OCI-LY7 (cell line): ENCODE measurements at regions not wholly inside any gene's neighbourhood (a gene's known extent, or its start where the extent isn't known, plus 50 kb on each side); places are given as distances from the start of the nearest gene placed in this dataset.

Source experiments
- BruUV-seq: library from RNA; stranded (reverse); fragments of 400-500 nt; replicated peaks from 2 replicates; lab custom pipeline; 2021; lab: Mats Ljungman, UMichigan
- CTCF ChIA-PET: fragments of 300-600 bp; sonication (Branson Sonifier 250); formaldehyde crosslinking; loops from one replicate; lab custom pipeline; 2022; ENCODE audit warnings: antibody characterized with exemption; ENCODE audit not compliant: unreplicated experiment; lab: Charles Lee
- POLR2A ChIA-PET: fragments of 300-600 bp; sonication (Branson Sonifier 250); formaldehyde crosslinking; loops from one replicate; lab custom pipeline; 2022; ENCODE audit warnings: antibody characterized with exemption; lab: Charles Lee
- DNase-seq: peaks from one replicate; pipeline ENCODE4 v3.0.0-alpha.2; 2015; ENCODE audit warnings: low spot score
- H2AFZ ChIP-seq: fragments of 200-600 bp; sonication (generic), shearing (Covaris generic); 2 replicates; pipeline ENCODE4 v1.6.1; 2014; ENCODE audit warnings: mild to moderate bottlenecking, antibody characterized with exemption, low read length, moderate library complexity
- H3K27ac ChIP-seq: fragments of 200-600 bp; sonication (generic); 2 replicates; pipeline ENCODE4 v1.5.1; 2014; ENCODE audit warnings: mixed run types, low read depth, mild to moderate bottlenecking, moderate library complexity, low read length, inconsistent platforms; ENCODE audit not compliant: poor library complexity, severe bottlenecking
- H3K36me3 ChIP-seq: fragments of 200-600 bp; sonication (generic); 2 replicates; pipeline ENCODE4 v1.6.1; 2014; ENCODE audit warnings: mild to moderate bottlenecking, antibody characterized with exemption, low read length, moderate library complexity, mixed read lengths; ENCODE audit not compliant: insufficient read depth
- H3K4me1 ChIP-seq: fragments of 200-600 bp; sonication (generic); 2 replicates; pipeline ENCODE4 v1.5.1; 2014; ENCODE audit warnings: mild to moderate bottlenecking, low read length; ENCODE audit not compliant: insufficient read depth, poor library complexity, severe bottlenecking
- H3K4me2 ChIP-seq: fragments of 200-600 bp; sonication (generic); 2 replicates; pipeline ENCODE4 v1.6.1; 2014; ENCODE audit warnings: mild to moderate bottlenecking, low read length
- H3K4me3 ChIP-seq: fragments of 200-600 bp; sonication (generic); 2 replicates; pipeline ENCODE4 v1.5.1; 2014; ENCODE audit warnings: mild to moderate bottlenecking, low read depth, low read length; ENCODE audit not compliant: poor library complexity, severe bottlenecking
- H3K79me2 ChIP-seq: fragments of 200-600 bp; sonication (generic); 2 replicates; pipeline ENCODE4 v1.6.1; 2016; ENCODE audit warnings: low read depth, mild to moderate bottlenecking, low read length, moderate library complexity, mixed read lengths; ENCODE audit not compliant: insufficient read depth
- H3K9me2 ChIP-seq: fragments of 200-600 bp; sonication (generic); 2 replicates; pipeline ENCODE4 v1.6.1; 2016; ENCODE audit warnings: mild to moderate bottlenecking, low read length, mixed read lengths; ENCODE audit not compliant: insufficient read depth
- H3K9me3 ChIP-seq: fragments of 200-600 bp; sonication (generic); 2 replicates; pipeline ENCODE4 v1.6.1; 2014; ENCODE audit warnings: mild to moderate bottlenecking, mixed run types, low read length, mixed read lengths
- H4K20me1 ChIP-seq: fragments of 200-600 bp; sonication (generic); 2 replicates; pipeline ENCODE4 v1.6.1; 2014; ENCODE audit warnings: mild to moderate bottlenecking, antibody characterized with exemption, low read length, moderate library complexity, mixed read lengths; ENCODE audit not compliant: insufficient read depth
- CTCF ChIP-seq: fragments of 200-600 bp; sonication (generic); conservative IDR thresholded peaks from 2 replicates; pipeline ENCODE4 v1.5.1; 2014; ENCODE audit warnings: mild to moderate bottlenecking, antibody characterized with exemption, low read length, moderate library complexity, mixed read lengths
- EZH2phosphoT487 ChIP-seq: fragments of 200-600 bp; sonication (generic); IDR thresholded peaks from 2 replicates; pipeline ENCODE4 v1.6.1; 2018; ENCODE audit warnings: low read depth, borderline replicate concordance, mild to moderate bottlenecking, mixed run types, antibody characterized with exemption, low read length, moderate library complexity, mixed read lengths
- intact Hi-C: fragments of 100-400 bp; cut with micrococcal nuclease; formaldehyde crosslinking; loops from one replicate; pipeline ENCODE4 v1.10.0; 2022; ENCODE audit not compliant: unreplicated experiment

DNA sequence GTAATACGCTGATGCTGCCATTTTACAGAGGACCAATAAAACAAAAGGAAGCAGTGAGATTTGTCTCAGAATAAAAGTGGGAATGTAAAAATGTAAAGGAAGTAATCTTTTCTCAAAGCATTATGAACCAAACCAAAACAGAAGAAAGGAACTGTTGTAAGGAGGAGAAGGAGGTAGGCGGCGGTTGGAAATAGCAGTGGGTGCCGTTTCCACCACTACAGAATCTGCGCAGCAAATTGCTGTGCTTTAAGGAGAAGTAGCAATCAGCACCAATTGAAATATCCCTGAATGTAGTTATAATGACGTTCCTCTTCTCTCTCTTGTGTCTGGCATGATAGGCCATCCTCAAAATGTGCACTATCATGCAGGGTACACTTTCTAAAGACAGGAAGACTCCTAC, 455.1 kb upstream of the TLE4 start:
- Histone ChIP-seq H4K20me1 (no peaks in the 10 kb centered on the region), H3K36me3 (no peaks in the 10 kb centered on the region), H3K9me3 (no peaks in the 10 kb centered on the region), H3K9me2 (no peaks in the 10 kb centered on the region), H3K27ac (no peak overlapping the region), H3K4me1 (no peaks in the 10 kb centered on the region), H2AFZ (no peak overlapping the region), H3K4me2 (no peak overlapping the region), H3K4me3 (no peak overlapping the region), H3K79me2 (no peaks in the 10 kb centered on the region)
- no peak for DNase-seq
- intact Hi-C loops = no loop called here
- no TSS peak for BruUV-seq
- no peak for TF ChIP-seq EZH2phosphoT487
- TF ChIP-seq CTCF = no peak
- ChIA-PET POLR2A (interaction anchor here (0.7 kb wide), 1 partner anchor 148 kb away, joined by 5 read pairs; no protein-coding TSS in a partner anchor), CTCF (no interaction called here)

DNA sequence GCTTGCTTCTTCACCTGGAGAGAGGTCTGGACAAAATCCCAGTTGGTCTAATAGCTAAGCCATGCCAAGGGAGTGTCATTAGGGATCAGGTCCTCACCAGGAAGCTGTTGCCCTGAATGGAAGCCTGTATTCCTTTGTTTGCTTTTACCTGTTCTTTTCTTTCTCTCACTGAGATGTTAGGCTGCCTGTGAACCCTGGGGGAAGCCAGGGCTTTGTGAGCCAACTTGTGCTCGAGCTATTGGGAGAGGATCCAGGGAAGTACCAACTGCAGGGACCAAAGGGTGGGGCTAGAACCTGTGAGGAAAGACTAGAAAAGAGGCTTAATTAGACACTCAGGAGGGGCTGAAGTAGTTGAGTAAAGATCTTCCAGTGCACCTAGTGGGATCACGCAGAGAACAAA, 451.2 kb upstream of the TLE4 start:
- H3K4me2 ChIP-seq = no peak overlapping the region
- no peaks in the 10 kb centered on the region for H3K79me2 ChIP-seq
- H2AFZ ChIP-seq = no peak overlapping the region
- H3K9me2 ChIP-seq = no peaks in the 10 kb centered on the region
- intact Hi-C loops = no loop called here
- no peaks in the 10 kb centered on the region for H3K9me3 ChIP-seq
- ChIA-PET CTCF (no interaction called here), POLR2A (interaction anchor here (0.6 kb wide), 1 partner anchor 273 kb away, joined by 3 read pairs; no protein-coding TSS in a partner anchor)
- TF ChIP-seq EZH2phosphoT487 (no peak), CTCF (no peak)
- H3K4me1 ChIP-seq = no peaks in the 10 kb centered on the region
- no peak for DNase-seq
- no peak overlapping the region for H3K4me3 ChIP-seq
- H3K27ac ChIP-seq = no peak overlapping the region
- H3K36me3 ChIP-seq = no peaks in the 10 kb centered on the region
- H4K20me1 ChIP-seq = no peaks in the 10 kb centered on the region
- BruUV-seq = no TSS peak

DNA sequence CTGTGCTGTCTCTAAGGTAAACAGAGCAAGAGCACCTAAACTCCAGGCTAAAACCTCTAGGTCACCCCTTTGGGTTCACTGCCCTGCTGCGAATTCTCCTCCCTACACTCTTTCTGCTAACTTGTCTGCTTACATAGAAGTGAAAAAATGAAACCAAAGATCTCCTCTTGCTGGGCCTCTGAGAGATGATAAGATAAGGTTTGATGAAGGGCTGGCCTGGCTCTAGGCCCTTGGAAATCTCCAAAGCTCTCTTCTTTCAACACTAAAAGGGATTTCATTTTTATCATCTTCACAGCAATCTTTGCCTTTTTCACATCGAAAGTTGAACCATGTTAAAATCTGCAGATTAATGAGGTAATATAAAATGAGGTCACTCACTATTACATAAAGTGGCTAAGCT, 450.8 kb upstream of the TLE4 start:
- Histone ChIP-seq H3K4me3 (no peak overlapping the region), H3K9me3 (no peaks in the 10 kb centered on the region), H3K79me2 (no peaks in the 10 kb centered on the region), H3K4me2 (no peak overlapping the region), H3K4me1 (no peaks in the 10 kb centered on the region), H4K20me1 (no peaks in the 10 kb centered on the region), H3K36me3 (no peaks in the 10 kb centered on the region), H3K9me2 (no peaks in the 10 kb centered on the region), H3K27ac (no peak overlapping the region), H2AFZ (no peak overlapping the region)
- BruUV-seq = no TSS peak
- intact Hi-C loops = no loop called here
- ChIA-PET CTCF (no interaction called here), POLR2A (no interaction called here)
- no peak for DNase-seq
- TF ChIP-seq EZH2phosphoT487 = no peak
